RWPE1 (cell line): ENCODE measurements at regions not wholly inside any gene's neighbourhood (a gene's known extent, or its start where the extent isn't known, plus 50 kb on each side); places are given as distances from the start of the nearest gene placed in this dataset.
"Not testable (repeated sequence)": the region's sequence is repeated elsewhere in the genome, so short reads cannot be mapped to it uniquely, and the experiment has no call there.

Source experiments
- CTCF ChIA-PET: fragments of 350-600 bp; sonication (Branson Sonifier 250); formaldehyde crosslinking; extraction: SDS; loops from one replicate; lab custom pipeline; 2021; lab: Yijun Ruan, JAX
- POLR2A ChIA-PET: fragments of 400-600 bp; formaldehyde crosslinking; extraction: SDS; loops from one replicate; lab custom pipeline; 2020; ENCODE audit warnings: antibody characterized with exemption; ENCODE audit not compliant: low non-redundant PET; lab: Yijun Ruan, JAX
- DNase-seq: peaks from one replicate; pipeline ENCODE4 v3.0.0; 2012; ENCODE audit warnings: low spot score
- H3K27ac ChIP-seq: fragments of 450-650 bp; 2 replicates; pipeline ENCODE4 v1.5.1; 2017
- TF ChIP-seq, protein P1 (sequence below): fragments of 450-650 bp; conservative IDR thresholded peaks from 2 replicates; pipeline ENCODE4 v1.5.1; 2017; ENCODE audit warnings: low read depth, mild to moderate bottlenecking

GRCh38 chr2:82752396-82752795 lies 1706.7 kb downstream of the SUCLG1 start:
- TF ChIP-seq, protein P1, sequence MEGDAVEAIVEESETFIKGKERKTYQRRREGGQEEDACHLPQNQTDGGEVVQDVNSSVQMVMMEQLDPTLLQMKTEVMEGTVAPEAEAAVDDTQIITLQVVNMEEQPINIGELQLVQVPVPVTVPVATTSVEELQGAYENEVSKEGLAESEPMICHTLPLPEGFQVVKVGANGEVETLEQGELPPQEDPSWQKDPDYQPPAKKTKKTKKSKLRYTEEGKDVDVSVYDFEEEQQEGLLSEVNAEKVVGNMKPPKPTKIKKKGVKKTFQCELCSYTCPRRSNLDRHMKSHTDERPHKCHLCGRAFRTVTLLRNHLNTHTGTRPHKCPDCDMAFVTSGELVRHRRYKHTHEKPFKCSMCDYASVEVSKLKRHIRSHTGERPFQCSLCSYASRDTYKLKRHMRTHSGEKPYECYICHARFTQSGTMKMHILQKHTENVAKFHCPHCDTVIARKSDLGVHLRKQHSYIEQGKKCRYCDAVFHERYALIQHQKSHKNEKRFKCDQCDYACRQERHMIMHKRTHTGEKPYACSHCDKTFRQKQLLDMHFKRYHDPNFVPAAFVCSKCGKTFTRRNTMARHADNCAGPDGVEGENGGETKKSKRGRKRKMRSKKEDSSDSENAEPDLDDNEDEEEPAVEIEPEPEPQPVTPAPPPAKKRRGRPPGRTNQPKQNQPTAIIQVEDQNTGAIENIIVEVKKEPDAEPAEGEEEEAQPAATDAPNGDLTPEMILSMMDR, result no peak
- ChIA-PET CTCF (no interaction called here), POLR2A (no interaction called here)
- no peak for DNase-seq
- no peak overlapping the region for H3K27ac ChIP-seq

GRCh38 chr2:82748653-82749052 lies 1710.4 kb downstream of the SUCLG1 start:
- H3K27ac ChIP-seq, result no peak overlapping the region
- ChIA-PET CTCF (no interaction called here), POLR2A (no interaction called here)
- DNase-seq, result no peak
- TF ChIP-seq, protein P1, result no peak

GRCh38 chr2:82740527-82740926 lies 1718.6 kb downstream of the SUCLG1 start:
- TF ChIP-seq, protein P1, result no peak

GRCh38 chr2:82737965-82738364 lies 1721.1 kb downstream of the SUCLG1 start:
- POLR2A ChIA-PET, result not testable (repeated sequence)
- CTCF ChIA-PET, result interaction anchor here (0.6 kb wide), 1 partner anchor 35 kb away, joined by 3 read pairs; no protein-coding TSS in a partner anchor

More at GRCh38 chr2:82740527-82740926, 1718.6 kb downstream of the SUCLG1 start:
- CTCF ChIA-PET, result interaction anchor here (0.6 kb wide), 1 partner anchor 153 kb away, joined by 5 read pairs; no protein-coding TSS in a partner anchor
- no peak overlapping the region for H3K27ac ChIP-seq
- POLR2A ChIA-PET, result no interaction called here
- DNase-seq, result no peak

DNA sequence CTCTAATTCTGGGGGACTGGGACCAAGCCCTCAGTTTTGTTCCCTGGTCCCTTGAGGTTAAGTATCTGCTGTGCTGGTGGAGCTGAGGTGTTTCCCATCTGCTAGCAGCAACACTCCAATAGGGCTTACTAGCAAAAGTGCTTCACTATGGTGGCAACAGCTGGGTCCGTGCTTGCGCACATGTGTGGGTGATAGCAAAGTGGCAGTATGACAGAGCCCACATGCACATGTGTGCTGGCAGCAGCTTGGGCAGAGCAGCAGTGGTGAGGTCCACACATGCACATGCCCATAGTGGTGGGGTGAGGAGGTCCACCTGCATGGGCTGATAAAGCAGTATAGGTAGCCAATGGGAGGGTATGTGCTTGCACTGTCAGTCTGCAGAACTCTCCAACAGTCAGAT lies 1723.7 kb downstream of the SUCLG1 start:
- H3K27ac ChIP-seq, result no peak overlapping the region
- TF ChIP-seq, protein P1, result no peak
- ChIA-PET POLR2A (no interaction called here), CTCF (no interaction called here)
- DNase-seq, result no peak

More at GRCh38 chr2:82737965-82738364, 1721.1 kb downstream of the SUCLG1 start:
- DNase-seq, H3K27ac ChIP-seq: not testable (repeated sequence)

GRCh38 chr2:82731824-82732223 lies 1727.3 kb downstream of the SUCLG1 start:
- ChIA-PET CTCF (no interaction called here), POLR2A (no interaction called here)
- TF ChIP-seq, protein P1, result no peak
- no peak for DNase-seq
- H3K27ac ChIP-seq, result no peak overlapping the region

- CTCF ChIA-PET, result no interaction called here
- no peak for DNase-seq
- TF ChIP-seq, protein P1, result no peak
- POLR2A ChIA-PET, result no interaction called here
- no peak overlapping the region for H3K27ac ChIP-seq
Measured at GRCh38 chr2:82730811-82731210, 1728.3 kb downstream of the SUCLG1 start.
